ENCODE measurements at regions not wholly inside any gene's neighbourhood (a gene's known extent, or its start where the extent isn't known, plus 50 kb on each side); places are given as distances from the start of the nearest gene placed in this dataset.
"Not testable (repeated sequence)": the region's sequence is repeated elsewhere in the genome, so short reads cannot be mapped to it uniquely, and the experiment has no call there.

GRCh38 chr6:44017307-44017706, 109.9 kb downstream of the MRPL14 start:
- TF ChIP-seq POLR2A (IDR thresholded peaks at IDR 0.05); CTCF (IDR thresholded peaks at IDR 0.05 in 4 of 5, conservative IDR thresholded peaks at IDR 0.05 in 1 of 5): not testable (repeated sequence)
